Fibroblast of villous mesenchyme (primary cell): ENCODE measurements at regions not wholly inside any gene's neighbourhood (a gene's known extent, or its start where the extent isn't known, plus 50 kb on each side); places are given as distances from the start of the nearest gene placed in this dataset.

Source experiments
- DNase-seq: peaks from one replicate; pipeline ENCODE4 v3.0.0-alpha.2; 2010; ENCODE audit warnings: low read depth
- H3K4me3 ChIP-seq: 2 replicates; pipeline ENCODE4 v1.5.1; 2011; ENCODE audit warnings: low read depth, mild to moderate bottlenecking, low read length
- TF ChIP-seq, protein P1 (sequence below): IDR thresholded peaks from 2 replicates; pipeline ENCODE4 v1.5.1; 2012; ENCODE audit warnings: low read depth, mild to moderate bottlenecking, low read length; ENCODE audit not compliant: insufficient read depth

DNA sequence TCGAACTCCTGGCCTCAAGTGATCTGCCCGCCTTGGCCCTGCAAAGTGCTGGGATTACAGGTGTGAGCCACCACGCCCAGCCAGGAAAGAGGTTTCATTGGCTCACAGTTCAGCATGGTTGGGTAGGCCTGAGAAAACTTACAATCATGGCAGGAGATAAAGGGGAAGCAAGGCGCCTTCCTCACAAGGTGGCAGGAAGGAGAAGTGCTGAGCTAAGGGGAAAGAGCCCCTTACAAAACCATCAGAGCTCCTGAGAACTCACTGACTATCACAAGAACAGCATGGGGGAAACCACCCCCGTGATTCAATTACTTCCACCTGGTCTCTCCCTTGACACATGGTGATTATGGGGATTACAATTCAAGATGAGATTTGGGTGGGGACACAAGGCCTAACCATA lies 411.7 kb upstream of the ZFHX3 start:
- H3K4me3 ChIP-seq = no peak overlapping the region
- TF ChIP-seq, protein P1, sequence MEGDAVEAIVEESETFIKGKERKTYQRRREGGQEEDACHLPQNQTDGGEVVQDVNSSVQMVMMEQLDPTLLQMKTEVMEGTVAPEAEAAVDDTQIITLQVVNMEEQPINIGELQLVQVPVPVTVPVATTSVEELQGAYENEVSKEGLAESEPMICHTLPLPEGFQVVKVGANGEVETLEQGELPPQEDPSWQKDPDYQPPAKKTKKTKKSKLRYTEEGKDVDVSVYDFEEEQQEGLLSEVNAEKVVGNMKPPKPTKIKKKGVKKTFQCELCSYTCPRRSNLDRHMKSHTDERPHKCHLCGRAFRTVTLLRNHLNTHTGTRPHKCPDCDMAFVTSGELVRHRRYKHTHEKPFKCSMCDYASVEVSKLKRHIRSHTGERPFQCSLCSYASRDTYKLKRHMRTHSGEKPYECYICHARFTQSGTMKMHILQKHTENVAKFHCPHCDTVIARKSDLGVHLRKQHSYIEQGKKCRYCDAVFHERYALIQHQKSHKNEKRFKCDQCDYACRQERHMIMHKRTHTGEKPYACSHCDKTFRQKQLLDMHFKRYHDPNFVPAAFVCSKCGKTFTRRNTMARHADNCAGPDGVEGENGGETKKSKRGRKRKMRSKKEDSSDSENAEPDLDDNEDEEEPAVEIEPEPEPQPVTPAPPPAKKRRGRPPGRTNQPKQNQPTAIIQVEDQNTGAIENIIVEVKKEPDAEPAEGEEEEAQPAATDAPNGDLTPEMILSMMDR = no peak
- DNase-seq = no peak

DNA sequence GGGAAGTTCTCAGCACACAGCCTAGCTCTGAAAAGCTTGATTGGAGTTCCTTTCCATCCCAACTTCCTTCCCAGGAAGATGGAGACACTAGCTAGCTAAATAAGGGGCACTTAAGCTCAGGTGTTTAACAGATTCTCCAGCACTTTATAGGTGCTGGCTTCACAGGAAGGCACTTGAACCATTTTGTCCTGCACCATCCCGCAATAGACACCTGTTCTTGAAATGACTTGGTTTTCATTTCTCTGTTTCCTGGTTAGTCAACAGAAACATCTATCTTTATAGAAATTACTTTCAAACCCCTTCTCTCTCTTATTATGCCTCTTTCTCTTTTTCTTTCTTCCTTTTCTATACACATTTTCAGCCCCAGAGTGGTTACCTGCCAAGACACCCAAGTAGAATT lies 409.9 kb upstream of the ZFHX3 start:
- TF ChIP-seq, protein P1 = no peak
- DNase-seq = no peak
- H3K4me3 ChIP-seq = no peak overlapping the region

DNA sequence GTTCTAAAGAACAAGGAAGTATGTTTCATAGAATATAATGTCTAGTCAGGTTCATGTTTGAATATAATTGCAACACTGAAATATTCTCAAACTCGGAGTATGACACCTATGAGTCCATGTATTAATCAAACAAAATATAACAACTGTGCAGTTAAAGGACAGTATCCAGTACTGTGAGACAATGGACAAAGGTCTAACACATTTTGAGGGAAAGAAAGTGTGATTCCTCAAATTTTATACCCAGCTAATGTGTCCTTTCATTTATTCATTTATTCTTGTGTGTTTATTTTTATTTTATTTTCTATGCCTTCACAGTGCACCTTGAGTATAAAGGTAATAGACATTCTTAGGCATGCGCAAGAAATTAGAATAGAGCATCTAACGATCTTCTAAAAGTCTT lies 401.0 kb upstream of the ZFHX3 start:
- TF ChIP-seq, protein P1 = no peak
- no peak for DNase-seq
- no peak overlapping the region for H3K4me3 ChIP-seq

DNA sequence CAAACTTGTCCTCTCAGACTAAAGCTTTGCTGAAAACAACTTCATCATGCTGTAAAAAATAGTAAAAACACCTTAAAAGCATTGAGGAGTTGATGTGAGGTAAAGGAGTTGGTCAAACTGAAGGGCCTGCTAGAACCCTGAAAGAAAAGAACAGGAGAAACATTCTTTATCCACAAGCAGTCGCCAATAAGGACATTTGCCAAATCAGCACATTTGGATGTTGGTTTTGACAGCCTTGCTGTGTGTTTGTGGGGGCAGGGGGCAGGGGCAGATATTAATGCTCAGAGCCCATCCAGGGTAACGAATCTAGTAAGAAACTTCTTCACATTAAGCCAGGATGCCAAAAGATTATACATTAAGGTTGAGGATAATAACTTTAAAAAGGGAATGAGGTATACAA lies 399.9 kb upstream of the ZFHX3 start:
- TF ChIP-seq, protein P1 = no peak
- no peak overlapping the region for H3K4me3 ChIP-seq
- no peak for DNase-seq

DNA sequence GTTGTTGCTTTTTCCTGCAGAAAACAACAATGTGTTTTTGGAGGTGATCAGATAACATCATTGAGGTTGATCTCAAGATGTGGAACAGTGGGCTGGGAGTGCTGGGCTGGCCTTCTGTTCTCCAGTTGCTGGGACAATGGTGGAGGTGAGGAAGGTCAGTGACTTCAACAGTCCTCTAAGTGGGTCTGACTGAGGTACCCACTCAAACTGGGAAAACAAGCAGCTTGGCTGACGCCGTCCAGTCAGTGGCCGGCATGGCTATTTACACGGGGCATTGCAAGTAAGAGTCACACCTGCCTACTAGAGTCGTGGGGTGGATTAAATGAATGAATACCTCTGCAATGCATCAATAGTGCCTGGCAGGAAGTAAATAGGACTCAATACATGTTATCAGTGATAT lies 386.7 kb upstream of the ZFHX3 start:
- no peak for DNase-seq
- no peak overlapping the region for H3K4me3 ChIP-seq
- TF ChIP-seq, protein P1 = no peak

DNA sequence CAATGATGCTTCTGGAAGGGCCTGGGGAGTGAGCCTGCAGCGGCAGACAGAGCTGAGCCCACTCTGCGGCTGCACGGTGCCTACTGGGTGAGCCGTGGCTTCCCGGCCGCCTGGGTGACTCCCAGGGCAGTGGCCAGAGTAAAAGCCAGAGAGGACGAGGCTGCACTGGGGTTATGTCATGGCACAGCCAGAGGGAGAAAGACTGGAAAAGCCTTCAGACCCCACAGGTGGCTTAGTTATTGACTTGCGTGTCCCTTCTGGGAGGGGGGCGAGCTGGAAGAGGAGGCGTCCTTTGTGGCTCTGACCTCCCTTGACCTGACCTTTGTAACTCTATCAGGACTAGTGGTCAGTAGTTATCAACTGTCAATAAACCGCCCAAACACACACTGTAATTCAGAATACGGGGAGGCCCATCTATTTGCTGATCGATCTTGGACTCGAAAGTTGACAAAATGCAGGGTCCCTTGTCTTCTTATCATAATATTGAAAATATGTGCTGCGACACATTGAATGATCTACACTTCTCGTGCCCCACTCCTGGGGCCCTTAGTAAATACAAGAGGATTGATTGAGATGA lies 385.9 kb upstream of the ZFHX3 start:
- H3K4me3 ChIP-seq = no peak overlapping the region
- TF ChIP-seq, protein P1 = no peak
- DNase-seq = no peak
